ENCODE measurements at regions not wholly inside any gene's neighbourhood (a gene's known extent, or its start where the extent isn't known, plus 50 kb on each side); places are given as distances from the start of the nearest gene placed in this dataset.

GRCh38 chr5:98111686-98112085, 661.8 kb upstream of the RGMB start:
- TF ChIP-seq, protein P1, sequence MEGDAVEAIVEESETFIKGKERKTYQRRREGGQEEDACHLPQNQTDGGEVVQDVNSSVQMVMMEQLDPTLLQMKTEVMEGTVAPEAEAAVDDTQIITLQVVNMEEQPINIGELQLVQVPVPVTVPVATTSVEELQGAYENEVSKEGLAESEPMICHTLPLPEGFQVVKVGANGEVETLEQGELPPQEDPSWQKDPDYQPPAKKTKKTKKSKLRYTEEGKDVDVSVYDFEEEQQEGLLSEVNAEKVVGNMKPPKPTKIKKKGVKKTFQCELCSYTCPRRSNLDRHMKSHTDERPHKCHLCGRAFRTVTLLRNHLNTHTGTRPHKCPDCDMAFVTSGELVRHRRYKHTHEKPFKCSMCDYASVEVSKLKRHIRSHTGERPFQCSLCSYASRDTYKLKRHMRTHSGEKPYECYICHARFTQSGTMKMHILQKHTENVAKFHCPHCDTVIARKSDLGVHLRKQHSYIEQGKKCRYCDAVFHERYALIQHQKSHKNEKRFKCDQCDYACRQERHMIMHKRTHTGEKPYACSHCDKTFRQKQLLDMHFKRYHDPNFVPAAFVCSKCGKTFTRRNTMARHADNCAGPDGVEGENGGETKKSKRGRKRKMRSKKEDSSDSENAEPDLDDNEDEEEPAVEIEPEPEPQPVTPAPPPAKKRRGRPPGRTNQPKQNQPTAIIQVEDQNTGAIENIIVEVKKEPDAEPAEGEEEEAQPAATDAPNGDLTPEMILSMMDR (IDR thresholded peaks at IDR 0.05; ENCODE audit: low read depth, low read length, missing input control): no peak
- TF ChIP-seq RXRA (IDR thresholded peaks at IDR 0.05) (no peak), RAD21 (IDR thresholded peaks at IDR 0.05) (no peak), YY1 (IDR thresholded peaks at IDR 0.05) (no peak)
- TF ChIP-seq, protein P2, sequence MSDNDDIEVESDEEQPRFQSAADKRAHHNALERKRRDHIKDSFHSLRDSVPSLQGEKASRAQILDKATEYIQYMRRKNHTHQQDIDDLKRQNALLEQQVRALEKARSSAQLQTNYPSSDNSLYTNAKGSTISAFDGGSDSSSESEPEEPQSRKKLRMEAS (IDR thresholded peaks at IDR 0.05): no peak

All from liver (tissue), 3 donors.